Colonic mucosa (tissue), 4 donors: ENCODE measurements at regions not wholly inside any gene's neighbourhood (a gene's known extent, or its start where the extent isn't known, plus 50 kb on each side); places are given as distances from the start of the nearest gene placed in this dataset.

Experiments used
- DNase-seq: peaks from one replicate; pipeline ENCODE4 v3.0.0-alpha.2; 2020
- H3K27ac ChIP-seq: fragments of 200-600 bp; one replicate; pipeline ENCODE4 v1.8.0; 2021
- H3K27me3 ChIP-seq: fragments of 200-600 bp; one replicate; pipeline ENCODE4 v1.8.0; 2021
- H3K36me3 ChIP-seq: fragments of 200-600 bp; one replicate; pipeline ENCODE4 v1.8.0; 2021
- H3K4me1 ChIP-seq: fragments of 200-600 bp; one replicate; pipeline ENCODE4 v1.8.0; 2021; ENCODE audit warnings: mild to moderate bottlenecking
- H3K4me3 ChIP-seq: fragments of 200-600 bp; one replicate; pipeline ENCODE4 v1.8.0; 2021
- H3K9ac ChIP-seq, 2 donors: one replicate each; pipeline ENCODE4 v1.7.0; 2013; ENCODE audit warnings: control low read depth in 2 of 2, low read depth in 2 of 2, low read length in 2 of 2
- H3K9me3 ChIP-seq: fragments of 200-600 bp; one replicate; pipeline ENCODE4 v1.8.0; 2021
- intact Hi-C: fragments of 100-400 bp; cut with DNase I; formaldehyde crosslinking; loops from one replicate; pipeline ENCODE4 v1.14.1; 2022
- TF ChIP-seq, protein P1 (sequence below): fragments of 200-600 bp; IDR thresholded peaks from one replicate; pipeline ENCODE4 v1.8.0; 2022; ENCODE audit warnings: antibody characterized with exemption, mild to moderate bottlenecking
- donor health status: healthy.
- donor health status: DM: no; HTN: no; CAD: no.
- donor health status: DM: no; HTN: no; CAD: no.

DNA sequence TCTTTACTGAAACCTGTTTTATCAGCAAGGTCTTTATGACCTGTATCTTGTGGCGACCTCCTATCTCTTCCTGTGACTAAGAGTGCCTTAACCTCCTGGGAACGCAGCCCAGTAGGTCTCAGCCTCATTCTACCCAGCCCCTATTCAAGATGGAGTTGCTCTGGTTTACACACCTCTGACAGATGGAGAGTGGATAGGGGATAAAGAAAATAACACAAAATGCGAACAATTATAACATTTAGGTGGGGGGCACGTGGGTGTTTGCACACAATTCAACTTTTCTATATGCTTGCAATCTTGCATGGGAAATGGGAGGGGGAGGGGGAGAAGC, 83.3 kb downstream of the RMI2 start:
- H3K27ac ChIP-seq = no peak overlapping the region
- no peaks in the 10 kb centered on the region for H3K4me1 ChIP-seq
- H3K9ac ChIP-seq = no peak overlapping the region
- no peaks in the 10 kb centered on the region for H3K9me3 ChIP-seq
- no peaks in the 10 kb centered on the region for H3K36me3 ChIP-seq
- intact Hi-C loops = no loop called here
- DNase-seq = no peak
- TF ChIP-seq, protein P1, sequence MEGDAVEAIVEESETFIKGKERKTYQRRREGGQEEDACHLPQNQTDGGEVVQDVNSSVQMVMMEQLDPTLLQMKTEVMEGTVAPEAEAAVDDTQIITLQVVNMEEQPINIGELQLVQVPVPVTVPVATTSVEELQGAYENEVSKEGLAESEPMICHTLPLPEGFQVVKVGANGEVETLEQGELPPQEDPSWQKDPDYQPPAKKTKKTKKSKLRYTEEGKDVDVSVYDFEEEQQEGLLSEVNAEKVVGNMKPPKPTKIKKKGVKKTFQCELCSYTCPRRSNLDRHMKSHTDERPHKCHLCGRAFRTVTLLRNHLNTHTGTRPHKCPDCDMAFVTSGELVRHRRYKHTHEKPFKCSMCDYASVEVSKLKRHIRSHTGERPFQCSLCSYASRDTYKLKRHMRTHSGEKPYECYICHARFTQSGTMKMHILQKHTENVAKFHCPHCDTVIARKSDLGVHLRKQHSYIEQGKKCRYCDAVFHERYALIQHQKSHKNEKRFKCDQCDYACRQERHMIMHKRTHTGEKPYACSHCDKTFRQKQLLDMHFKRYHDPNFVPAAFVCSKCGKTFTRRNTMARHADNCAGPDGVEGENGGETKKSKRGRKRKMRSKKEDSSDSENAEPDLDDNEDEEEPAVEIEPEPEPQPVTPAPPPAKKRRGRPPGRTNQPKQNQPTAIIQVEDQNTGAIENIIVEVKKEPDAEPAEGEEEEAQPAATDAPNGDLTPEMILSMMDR = no peak
- H3K27me3 ChIP-seq = no peaks in the 10 kb centered on the region
- no peak overlapping the region for H3K4me3 ChIP-seq

DNA sequence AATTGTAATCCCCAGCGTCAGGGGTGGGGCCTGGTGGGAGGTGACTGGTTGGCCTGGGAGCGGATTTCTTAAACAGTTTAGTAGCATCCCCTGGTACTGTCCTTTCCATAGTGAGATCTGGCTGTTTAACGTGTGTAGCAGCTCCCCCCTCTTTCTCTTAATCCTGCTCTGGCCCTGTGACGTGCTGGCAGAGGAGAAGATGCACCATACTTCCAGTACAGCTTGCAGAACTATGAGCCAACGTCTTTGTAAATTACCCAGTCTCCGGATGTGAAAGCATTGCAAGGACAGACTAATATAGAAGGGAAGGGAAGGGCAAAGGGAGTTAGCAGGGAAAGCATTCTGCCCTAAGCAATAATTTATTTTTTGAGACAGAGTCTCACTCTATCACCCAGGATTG, 83.9 kb downstream of the RMI2 start:
- TF ChIP-seq, protein P1 = no peak
- no peaks in the 10 kb centered on the region for H3K9me3 ChIP-seq

DNA sequence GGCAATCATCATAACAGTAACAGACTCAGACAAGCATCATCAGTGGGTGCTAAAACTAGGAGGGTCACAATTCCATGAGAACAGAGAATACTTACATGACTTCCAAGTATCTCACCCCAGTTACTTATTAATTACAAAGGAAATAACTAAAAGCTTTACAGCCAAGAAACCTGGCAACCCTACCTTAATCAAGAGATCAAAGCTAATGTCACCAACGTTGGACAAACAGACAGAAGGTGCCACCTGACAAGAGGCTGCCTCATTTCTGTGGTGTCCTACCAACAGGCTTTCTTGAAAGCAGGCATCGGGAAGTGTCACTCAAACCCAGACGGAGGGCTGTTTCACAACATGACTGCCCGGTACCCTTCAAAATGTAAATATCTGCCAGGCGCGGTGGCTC, 84.6 kb downstream of the RMI2 start:
- H3K36me3 ChIP-seq = no peaks in the 10 kb centered on the region
- H3K4me3 ChIP-seq = no peak overlapping the region
- TF ChIP-seq, protein P1 = no peak
- H3K4me1 ChIP-seq = no peaks in the 10 kb centered on the region
- no peaks in the 10 kb centered on the region for H3K27me3 ChIP-seq
- no peak overlapping the region for H3K9ac ChIP-seq
- H3K9me3 ChIP-seq = no peaks in the 10 kb centered on the region
- peak; percentile 24 for DNase-seq
- H3K27ac ChIP-seq = no peak overlapping the region
- intact Hi-C loops = no loop called here

More for the DNA sequence above, 83.9 kb downstream of the RMI2 start:
- intact Hi-C loops = no loop called here
- no peak for DNase-seq
- no peaks in the 10 kb centered on the region for H3K4me1 ChIP-seq
- no peaks in the 10 kb centered on the region for H3K36me3 ChIP-seq
- H3K9ac ChIP-seq = no peak overlapping the region
- no peak overlapping the region for H3K4me3 ChIP-seq
- H3K27me3 ChIP-seq = no peaks in the 10 kb centered on the region
- no peak overlapping the region for H3K27ac ChIP-seq

DNA sequence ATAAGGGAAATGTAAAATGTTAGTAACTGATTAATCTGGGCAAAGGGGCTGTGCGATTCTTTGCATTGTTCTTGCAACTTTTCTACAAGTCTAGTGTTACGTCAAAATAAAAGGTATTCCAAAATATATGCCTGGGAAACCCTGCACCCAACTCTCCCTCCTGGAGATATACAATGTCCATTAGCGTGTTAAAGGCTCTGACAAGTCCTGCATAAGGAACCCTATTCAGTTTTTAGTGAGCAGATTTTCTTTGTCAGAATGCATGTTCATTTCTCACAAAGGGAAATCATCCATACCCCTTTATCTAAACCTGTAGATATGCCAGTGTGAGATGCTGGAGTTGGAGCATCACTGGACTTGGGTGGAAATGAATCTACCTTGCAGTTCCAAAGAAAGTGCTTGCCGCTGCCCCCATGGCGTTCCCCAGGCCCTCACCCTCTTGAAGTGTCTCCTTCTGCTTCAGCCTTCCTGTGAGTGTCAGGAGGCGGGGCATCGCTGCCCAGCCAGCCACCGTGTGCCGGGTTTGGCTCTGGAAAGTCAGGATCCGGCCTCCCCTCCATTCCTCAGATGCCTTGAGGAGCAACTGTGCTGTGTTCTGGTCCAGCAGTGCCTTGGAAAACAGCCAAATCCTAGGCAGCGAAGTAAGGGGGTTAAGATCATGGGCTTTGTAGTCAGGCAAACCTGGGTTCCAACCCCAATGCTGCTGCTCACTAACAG, 85.5 kb downstream of the RMI2 start:
- Histone ChIP-seq H3K36me3 (no peaks in the 10 kb centered on the region), H3K9me3 (no peaks in the 10 kb centered on the region), H3K4me1 (no peaks in the 10 kb centered on the region), H3K9ac (no peak overlapping the region), H3K27me3 (no peaks in the 10 kb centered on the region), H3K4me3 (no peak overlapping the region), H3K27ac (no peak overlapping the region)
- no peak for DNase-seq
- TF ChIP-seq, protein P1 = no peak
- intact Hi-C loops = no loop called here

DNA sequence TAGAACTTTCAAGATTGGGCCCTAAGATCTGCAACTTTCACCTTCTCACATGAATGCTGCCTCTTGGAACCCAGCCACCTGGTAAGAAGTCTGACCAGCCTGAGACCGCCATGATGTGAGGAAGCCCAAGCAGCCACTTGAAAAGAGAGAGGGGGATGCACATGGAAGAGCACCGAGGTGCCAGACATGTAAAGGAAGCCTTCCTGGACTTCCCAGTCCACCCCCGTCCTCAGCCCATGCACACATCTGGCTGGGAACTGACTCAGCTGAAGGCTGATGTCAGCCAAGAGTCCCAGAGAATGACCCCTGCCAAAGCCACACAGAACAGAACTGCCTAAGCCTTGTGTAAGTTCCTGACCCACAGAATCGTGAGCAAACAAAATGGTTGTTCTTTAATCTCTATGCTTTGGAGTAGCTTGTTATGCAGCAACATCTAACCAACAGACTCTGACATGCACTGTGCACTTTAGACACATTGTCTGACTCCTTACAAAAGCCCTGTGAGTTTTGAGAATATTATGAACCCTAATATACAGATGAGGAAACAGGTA, 86.7 kb downstream of the RMI2 start:
- no peak overlapping the region for H3K27ac ChIP-seq
- no peaks in the 10 kb centered on the region for H3K4me1 ChIP-seq
- H3K36me3 ChIP-seq = no peaks in the 10 kb centered on the region
- intact Hi-C loops = no loop called here
- TF ChIP-seq, protein P1 = no peak
- no peaks in the 10 kb centered on the region for H3K27me3 ChIP-seq
- no peaks in the 10 kb centered on the region for H3K9me3 ChIP-seq
- H3K9ac ChIP-seq = no peak overlapping the region
- H3K4me3 ChIP-seq = no peak overlapping the region
- no peak for DNase-seq
